Fibroblast of skin of left biceps (primary cell): ENCODE measurements at regions not wholly inside any gene's neighbourhood (a gene's known extent, or its start where the extent isn't known, plus 50 kb on each side); places are given as distances from the start of the nearest gene placed in this dataset.
"Not testable (repeated sequence)": the region's sequence is repeated elsewhere in the genome, so short reads cannot be mapped to it uniquely, and the experiment has no call there.

Source experiments
- DNase-seq, 2 experiments: peaks; one replicate each; pipeline ENCODE4 v3.0.0-alpha.2; 2013; ENCODE audit warnings: low read depth in 2 of 2

GRCh38 chr17:51387986-51388385 lies 127.6 kb downstream of the UTP18 start:
- no peak for DNase-seq

DNA sequence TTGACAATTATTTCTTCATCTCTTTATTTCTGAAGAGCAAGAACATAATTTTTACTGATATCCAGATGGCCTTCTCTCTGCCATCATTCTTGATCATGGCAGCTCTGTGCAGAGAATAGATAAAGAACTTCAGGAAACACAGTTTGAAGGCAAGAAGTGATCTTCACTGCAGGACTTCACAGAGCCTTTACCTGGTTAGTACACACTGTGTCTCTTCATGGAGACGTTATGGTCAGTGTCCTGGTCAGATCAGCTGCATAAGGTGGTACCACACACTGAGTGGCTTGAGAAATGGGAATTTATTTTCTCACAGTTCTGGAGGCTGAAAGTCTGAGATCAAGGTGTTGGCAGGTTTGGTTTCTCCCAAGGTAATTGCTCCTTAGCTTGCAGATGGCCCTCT lies 129.5 kb downstream of the UTP18 start:
- DNase-seq, result no peak

- DNase-seq, result no peak
Measured at GRCh38 chr17:51391982-51392654, 131.8 kb downstream of the UTP18 start.

DNA sequence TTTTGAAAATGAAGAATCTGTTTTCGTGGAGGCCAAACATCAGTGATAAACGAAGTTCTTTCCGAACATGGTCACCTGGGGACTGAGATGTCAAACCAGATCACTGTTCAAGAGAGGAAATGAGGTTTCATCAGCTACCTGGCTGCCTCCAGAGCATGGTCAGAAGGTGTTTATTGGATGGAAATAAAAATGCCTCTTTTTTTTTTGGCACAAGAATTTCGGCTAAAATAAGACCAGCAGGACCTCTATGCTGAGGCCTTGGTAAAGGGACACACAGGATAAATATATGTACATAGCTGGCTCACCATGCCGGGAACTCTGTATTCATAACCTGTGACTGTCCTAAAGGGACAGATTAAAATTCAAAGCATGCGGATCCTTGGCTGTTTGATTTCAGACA lies 135.3 kb downstream of the UTP18 start:
- no peak for DNase-seq

DNA sequence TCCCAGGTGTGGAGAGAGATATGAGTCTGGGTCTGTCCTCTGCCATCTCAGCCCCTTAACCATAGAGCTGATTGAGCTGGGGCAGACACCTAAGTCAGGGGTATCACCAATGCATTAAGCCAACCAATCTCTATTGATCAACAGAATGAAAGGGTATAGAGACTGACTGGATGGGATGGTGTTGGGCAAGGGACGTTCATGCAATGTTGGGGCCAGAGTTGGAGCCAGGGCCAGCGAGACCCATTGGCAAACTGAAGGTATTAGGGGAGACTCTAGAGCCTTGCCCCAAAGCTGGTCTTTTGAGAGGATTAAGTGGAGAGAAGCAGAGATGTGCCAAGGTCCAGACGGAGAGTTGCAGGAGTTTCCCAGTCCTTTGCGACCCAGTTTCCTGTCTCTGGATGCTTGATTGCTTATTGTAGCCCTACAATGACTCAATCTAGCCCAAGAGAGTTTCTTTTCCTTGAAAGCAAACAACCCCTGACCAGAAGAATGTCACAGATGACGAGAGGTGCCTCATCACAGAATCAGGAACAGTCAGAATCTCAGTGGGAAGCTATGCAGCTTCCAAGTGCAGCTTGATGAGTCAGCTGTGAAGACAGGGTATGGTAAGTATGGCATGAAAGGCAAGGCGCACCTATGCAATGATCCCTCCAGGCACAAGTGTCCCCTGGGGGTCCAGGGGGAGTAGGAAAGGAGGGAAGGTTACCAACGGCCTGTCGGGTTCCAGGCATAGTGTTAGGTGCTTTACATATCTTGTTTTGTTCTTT lies 137.2 kb downstream of the UTP18 start:
- DNase-seq, result no peak

- no peak for DNase-seq
Measured at GRCh38 chr17:51398128-51398525, 137.8 kb downstream of the UTP18 start.

DNA sequence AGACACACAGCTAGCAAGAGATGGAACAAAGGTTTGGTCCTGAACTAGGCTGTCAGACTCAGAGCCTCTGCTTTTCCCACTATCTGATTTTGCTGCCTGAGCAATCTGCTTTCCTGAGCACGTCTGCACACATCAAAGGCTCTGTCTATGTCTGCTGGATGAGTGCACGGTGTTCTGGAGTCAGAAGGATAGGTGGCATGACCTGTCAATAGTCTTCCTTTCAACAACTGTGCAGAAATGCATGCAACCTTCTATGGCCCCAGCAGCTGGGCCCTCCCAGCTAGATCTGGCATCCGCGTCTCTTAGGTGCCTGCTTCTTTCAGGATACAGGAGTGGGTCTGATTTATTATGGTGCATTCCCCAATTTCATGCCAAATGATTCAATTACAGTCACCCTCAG lies 138.3 kb downstream of the UTP18 start:
- no peak for DNase-seq

GRCh38 chr17:51401279-51401678 lies 140.9 kb downstream of the UTP18 start:
- DNase-seq, result no peak

- no peak for DNase-seq
Measured at GRCh38 chr17:51402899-51403298, 142.6 kb downstream of the UTP18 start.

- DNase-seq, result no peak
Measured at GRCh38 chr17:51407576-51407975, 147.2 kb downstream of the UTP18 start.

GRCh38 chr17:51419476-51419875 lies 159.1 kb downstream of the UTP18 start:
- DNase-seq, result no peak

DNA sequence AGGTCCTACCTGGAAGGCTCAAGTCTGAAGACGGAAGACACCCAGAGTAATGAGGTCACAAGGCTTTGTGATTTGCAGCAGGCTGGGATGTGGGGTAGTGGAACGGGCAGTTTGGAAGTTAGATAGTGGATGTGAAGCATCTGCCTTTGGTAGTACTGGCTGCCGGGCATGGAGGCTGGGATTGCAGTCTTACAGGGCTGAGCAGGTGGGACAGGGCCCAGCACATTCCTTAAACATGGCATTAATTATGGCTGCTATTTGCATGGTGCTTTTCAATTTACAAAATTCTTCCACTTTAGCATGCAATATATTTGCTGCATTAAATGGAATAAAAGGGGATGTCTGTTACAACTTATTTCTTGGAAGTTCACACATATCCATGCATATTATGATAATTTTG lies 161.2 kb downstream of the UTP18 start:
- DNase-seq, result no peak

GRCh38 chr17:51422634-51423033 lies 162.3 kb downstream of the UTP18 start:
- DNase-seq, result no peak

DNA sequence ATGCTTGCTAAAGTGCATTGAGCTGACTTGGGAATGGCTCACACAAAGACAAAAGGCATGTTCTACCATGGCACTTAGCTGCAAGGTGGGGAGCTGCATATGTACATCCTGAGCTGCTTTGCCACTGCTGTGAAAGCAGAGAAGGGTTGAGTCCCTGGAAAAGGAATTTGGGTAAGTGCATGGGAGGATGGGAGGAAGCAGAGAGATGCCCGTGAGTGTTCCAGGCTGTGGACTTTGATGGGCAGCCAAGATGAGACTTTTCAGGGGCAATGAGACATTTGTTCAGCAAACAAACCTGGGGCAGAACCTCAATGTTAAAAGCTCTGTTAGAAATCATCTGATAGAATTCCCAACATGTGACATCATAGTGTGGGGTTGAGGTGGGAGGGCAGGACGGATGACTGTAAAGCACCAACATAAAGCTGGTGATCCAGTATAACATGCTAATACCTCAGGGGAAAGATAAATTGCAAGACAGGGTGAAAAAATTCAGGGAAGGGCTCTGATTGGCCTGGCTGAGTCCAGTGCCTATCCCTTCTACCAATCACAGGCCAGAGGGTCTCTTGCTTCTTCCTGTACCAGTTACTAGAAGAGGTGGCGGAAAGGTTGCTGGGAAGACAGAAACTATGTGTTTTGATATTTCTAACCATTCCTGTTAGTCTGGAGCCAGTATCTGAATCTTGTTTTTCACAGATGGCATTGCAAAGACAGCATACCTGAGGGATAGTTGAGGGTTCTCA lies 163.2 kb downstream of the UTP18 start:
- DNase-seq, result no peak

- no peak for DNase-seq
Measured at GRCh38 chr17:51425773-51426172, 165.4 kb downstream of the UTP18 start.

- no peak for DNase-seq
Measured at GRCh38 chr17:51427323-51427811, 167.0 kb downstream of the UTP18 start.

DNA sequence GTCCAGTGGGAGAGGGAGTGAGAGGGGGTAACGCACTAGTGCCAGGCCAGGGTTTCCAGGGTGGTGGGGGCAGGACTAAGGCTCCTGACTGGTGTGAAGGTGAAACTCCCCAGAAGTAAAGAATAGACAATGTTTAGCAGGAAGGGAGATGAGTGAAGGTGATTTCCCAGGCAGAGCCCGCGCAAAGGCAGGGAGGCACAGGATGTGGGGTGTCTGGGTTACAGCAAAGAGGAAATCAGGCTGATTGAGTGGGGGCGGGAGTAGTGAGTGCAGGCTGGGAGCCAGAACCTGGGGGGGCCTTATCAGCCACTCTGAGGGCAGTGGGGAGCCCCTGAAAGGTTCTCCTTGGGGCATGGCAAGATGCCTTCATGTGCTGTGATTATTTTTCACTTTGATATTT lies 167.5 kb downstream of the UTP18 start:
- DNase-seq, result no peak

GRCh38 chr17:51428668-51429495 lies 168.5 kb downstream of the UTP18 start:
- no peak for DNase-seq

- DNase-seq, result not testable (repeated sequence)
Measured at GRCh38 chr17:51429938-51430337, 169.6 kb downstream of the UTP18 start.

GRCh38 chr17:51430591-51430990 lies 170.2 kb downstream of the UTP18 start:
- DNase-seq, result no peak

- no peak for DNase-seq
Measured at GRCh38 chr17:51434434-51435170, 174.3 kb downstream of the UTP18 start.
